ENCODE measurements at regions not wholly inside any gene's neighbourhood (a gene's known extent, or its start where the extent isn't known, plus 50 kb on each side); places are given as distances from the start of the nearest gene placed in this dataset.

- Histone ChIP-seq H3K9ac (ENCODE audit: insufficient read depth, low read depth, low read length) (no peak overlapping the region), H3K79me2 (ENCODE audit: insufficient read depth, low read length) (no peaks in the 10 kb centered on the region), H3K9me3 (ENCODE audit: low read length) (0 out of 2 replicates have a peak, but pooled peaks cover 5% of the 10 kb centered on the region), H3K4me2 (ENCODE audit: low read depth, low read length) (no peak overlapping the region), H3K4me1 (ENCODE audit: insufficient read depth, low read length) (no peaks in the 10 kb centered on the region), H3K27me3 (ENCODE audit: control insufficient read depth in 1 of 2, insufficient read depth in 2 of 2, low read length in 2 of 2) (no peaks in the 10 kb centered on the region), H2AFZ (ENCODE audit: low read length) (no peak overlapping the region), H3K27ac (ENCODE audit: extremely low read length, insufficient read depth, low read length) (no peak overlapping the region), H3K4me3 (replicated peaks in 1 of 3; ENCODE audit: insufficient read depth in 1 of 3, low read depth in 2 of 3, low read length in 3 of 3) (no peak overlapping the region), H3K36me3 (replicated peaks in 1 of 2; ENCODE audit: control insufficient read depth in 1 of 2, insufficient read depth in 2 of 2, low read length in 2 of 2) (no peaks in the 10 kb centered on the region), H4K20me1 (ENCODE audit: insufficient read depth, low read length) (no peaks in the 10 kb centered on the region)
- no peak for FAIRE-seq
- BruUV-seq (replicated peaks) = no TSS peak
- TF ChIP-seq MTA3 (CRISPR knock-in tag; IDR thresholded peaks at IDR 0.05) = no peak
- TF ChIP-seq JUNB (CRISPR knock-in tag; IDR thresholded peaks at IDR 0.05; ENCODE audit: borderline replicate concordance) = no peak
- TF ChIP-seq NR2C2 (CRISPR knock-in tag; IDR thresholded peaks at IDR 0.05; ENCODE audit: borderline replicate concordance) = no peak
- TF ChIP-seq ZNF441 (CRISPR knock-in tag; IDR thresholded peaks at IDR 0.05; ENCODE audit: borderline replicate concordance) = no peak
- no peak for TF ChIP-seq TCF7L2 (IDR thresholded peaks at IDR 0.05; ENCODE audit: low read depth, low read length)
- no peak for TF ChIP-seq SATB2 (CRISPR knock-in tag; IDR thresholded peaks at IDR 0.05)
- TF ChIP-seq ZNF576 (CRISPR knock-in tag; IDR thresholded peaks at IDR 0.05) = no peak
- no peak for TF ChIP-seq IRF9 (CRISPR knock-in tag; IDR thresholded peaks at IDR 0.05; ENCODE audit: borderline replicate concordance)
- TF ChIP-seq UBTF (CRISPR knock-in tag; IDR thresholded peaks at IDR 0.05) = no peak
- intact Hi-C loops (cut with micrococcal nuclease; ENCODE audit: unreplicated experiment) (no loop called here), in situ Hi-C loops (cut with HindIII; ENCODE audit: extremely low pct_ligation_motif_present, low pct_unique_long_range_greater_than_20kb) (no loop called here)
- CTCF ChIA-PET (ENCODE audit: low intra/inter-chr PET ratio, low total read pairs) = no interaction called here
- no peak for DNase-seq (ENCODE audit: low spot score)
- POLR2A ChIA-PET = no interaction called here
- no peak for ATAC-seq
- 0% methylated on average over 1 of the region's 1 CpG for WGBS (ENCODE audit: low lambda C conversion rate)
Measured at GRCh38 chr6:79374308-79374707, 139.8 kb upstream of the HMGN3 start.

Data from HepG2 (cell line).